GM19239 (cell line): ENCODE measurements at regions not wholly inside any gene's neighbourhood (a gene's known extent, or its start where the extent isn't known, plus 50 kb on each side); places are given as distances from the start of the nearest gene placed in this dataset.

Source experiments
- DNase-seq: peaks from one replicate; pipeline ENCODE4 v3.0.0; 2011; ENCODE audit warnings: low spot score; ENCODE audit not compliant: insufficient read length
- FAIRE-seq: peaks from 2 replicates; lab custom pipeline; 2011; peaks lifted over from hg19 to GRCh38; lab: Jason Lieb, UNC

DNA sequence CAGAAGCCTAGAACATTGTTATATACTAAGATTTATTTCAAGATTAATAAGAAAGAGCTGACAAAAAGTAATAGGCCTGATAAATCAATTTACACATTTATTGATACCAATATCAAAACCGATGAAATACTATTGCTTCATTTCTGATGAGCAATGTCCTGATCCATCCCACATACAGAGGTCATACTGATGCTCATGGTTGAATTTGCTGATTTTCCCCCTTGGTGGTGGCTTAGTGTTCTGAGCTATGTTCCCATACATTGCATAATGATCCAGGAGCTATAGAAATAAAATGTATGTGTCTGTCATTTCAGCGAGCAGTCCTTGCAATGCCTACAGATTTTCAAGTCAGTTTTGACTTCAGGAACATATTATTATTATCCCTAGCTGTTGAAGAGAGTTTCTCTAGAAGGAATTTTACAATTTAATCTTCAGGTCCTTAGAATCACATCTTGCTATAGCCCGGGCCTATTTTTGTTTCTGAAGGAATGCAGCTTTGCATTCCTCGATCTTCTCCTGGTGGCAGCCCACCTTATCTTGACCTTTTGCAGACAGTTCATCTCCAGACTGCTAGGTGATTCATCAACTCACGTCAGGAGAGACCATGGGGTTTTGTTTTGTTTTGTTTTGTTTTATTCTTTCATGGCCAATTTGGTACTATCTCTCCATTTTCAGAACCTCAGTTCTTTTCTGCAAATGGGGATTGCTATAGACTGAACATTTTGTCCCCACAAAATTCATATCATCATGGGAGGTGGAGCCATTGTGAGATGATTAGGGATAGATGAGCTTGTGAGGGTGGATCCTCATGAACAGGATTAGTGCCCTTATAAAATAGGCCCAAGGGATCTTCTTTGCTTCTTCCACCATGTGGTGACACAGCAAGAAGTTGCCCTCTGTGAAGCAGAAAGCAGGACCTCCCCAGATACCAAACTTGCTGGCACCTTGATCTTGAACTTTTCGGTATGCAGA, 465.6 kb upstream of the IGFBP3 start:
- FAIRE-seq, result no peak
- DNase-seq, result no peak

DNA sequence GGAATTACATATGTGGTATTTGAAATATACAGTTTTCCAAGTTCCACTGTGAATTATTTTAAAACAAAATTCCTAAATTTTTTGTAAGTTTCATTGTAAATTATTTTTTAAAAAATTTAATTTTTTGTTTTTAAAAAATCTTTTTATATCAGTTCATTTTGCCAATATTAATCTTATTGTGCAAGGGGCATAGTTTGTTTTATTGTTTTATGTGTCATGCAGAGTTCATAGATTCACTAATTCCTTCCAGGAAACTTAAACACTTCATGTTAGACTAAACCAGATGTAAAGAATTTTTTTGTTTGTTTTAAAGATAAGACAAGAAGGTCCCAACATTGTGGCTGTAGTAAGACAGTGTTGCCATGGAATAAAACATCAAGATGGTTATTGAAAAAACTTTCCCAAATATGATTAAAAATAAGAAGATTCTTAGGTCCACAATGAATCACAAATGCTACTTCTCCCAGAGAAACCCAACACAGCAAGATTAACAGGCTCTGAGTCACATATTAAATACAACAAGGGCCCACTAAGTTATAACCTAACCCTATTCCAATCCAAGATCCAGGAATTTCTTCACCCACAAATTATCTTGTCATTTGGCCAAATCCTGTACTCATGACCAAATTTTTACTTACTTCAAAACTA, 464.7 kb upstream of the IGFBP3 start:
- no peak for FAIRE-seq
- DNase-seq, result no peak

DNA sequence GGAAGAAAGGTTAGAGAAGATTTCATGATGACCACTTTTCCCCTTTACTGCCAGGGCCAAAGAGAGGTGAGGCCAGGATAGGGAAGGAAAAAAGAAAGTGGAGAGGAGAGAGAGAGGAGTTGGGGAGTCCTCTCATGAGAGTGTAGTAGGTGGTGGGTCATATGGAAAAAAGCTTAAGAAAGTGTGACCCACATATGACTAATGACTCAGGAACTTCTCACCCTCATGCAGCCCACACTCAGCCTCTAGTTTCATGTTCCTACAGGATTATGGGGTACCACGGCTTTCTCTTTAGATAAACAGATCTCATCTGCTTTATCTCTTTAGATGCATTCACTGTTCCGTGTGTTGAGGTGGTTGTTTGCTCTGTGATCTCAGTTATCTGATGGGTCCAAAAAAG, 462.5 kb upstream of the IGFBP3 start:
- no peak for DNase-seq

DNA sequence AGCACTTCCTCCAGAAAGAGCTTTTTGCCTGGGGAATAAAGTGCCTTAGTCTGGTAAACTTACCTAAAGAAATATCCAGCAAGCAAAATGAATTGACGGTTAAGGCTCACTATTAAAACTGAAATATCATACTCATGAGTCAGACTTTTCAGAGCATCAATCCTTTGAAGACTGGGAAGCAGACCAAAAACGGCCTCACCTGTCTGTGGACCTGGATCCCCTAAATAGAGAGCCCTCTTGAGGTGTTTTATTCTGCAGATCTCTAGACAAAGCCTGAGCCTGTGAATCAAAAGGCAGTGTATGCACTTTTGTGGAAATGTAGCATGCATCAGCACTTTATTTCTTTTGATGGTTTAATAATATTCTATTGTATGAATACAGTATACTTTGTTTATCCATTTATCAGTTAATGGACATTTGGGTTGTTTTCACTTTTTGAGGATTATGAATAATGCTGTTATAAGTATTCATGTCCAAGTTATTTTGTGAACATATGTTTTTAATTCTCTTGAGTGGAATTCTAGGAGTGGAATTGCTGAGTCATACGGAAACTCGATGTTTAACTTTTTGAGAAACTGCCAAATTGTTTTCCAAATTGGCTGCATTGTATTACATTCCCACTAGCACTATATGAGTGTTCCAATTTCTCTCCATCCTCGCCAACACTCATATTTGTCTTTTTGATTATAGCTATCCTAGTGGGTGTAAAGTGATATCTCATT, 449.0 kb upstream of the IGFBP3 start:
- FAIRE-seq (no peak), DNase-seq (no peak)

More for the DNA sequence above, 462.5 kb upstream of the IGFBP3 start:
- no peak for FAIRE-seq

DNA sequence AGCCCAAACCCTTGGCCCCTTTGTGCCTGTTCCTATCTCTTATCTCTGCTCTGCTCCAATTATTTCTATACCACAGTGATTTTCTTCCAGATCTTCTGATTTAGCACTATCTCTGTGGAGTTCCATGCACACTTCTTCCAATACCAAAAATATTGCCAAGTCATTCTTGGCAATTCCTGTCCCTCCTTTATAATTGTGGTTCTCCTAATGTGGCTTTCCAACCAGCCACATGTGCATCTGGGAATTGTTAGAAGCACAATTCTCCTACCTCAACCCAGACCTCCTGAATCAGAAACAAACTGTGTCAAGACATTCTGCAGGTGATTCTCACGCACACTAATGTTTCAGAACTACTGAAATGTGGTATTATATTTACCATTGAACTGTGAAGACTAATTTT, 447.8 kb upstream of the IGFBP3 start:
- FAIRE-seq, result no peak

DNA sequence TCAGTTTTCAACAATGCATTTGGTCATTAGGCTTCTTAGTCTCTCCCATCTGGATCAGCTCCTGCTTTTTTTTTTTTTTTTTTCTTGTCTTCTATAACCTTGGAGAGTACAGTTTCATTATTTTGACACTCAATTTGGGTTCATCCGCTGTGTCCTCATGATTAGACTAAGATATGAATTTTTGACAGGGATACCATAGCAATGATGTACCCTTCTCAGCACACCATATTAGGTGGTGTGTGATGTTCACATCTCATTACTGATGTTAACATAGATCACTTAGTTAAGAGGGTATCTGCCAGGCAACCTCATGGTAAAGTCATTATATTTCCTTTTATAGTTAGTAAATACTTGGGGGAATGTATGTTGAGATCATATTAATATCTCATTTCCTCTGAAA, 445.5 kb upstream of the IGFBP3 start:
- no peak for FAIRE-seq
- DNase-seq, result no peak

More for the DNA sequence above, 447.8 kb upstream of the IGFBP3 start:
- DNase-seq, result no peak

DNA sequence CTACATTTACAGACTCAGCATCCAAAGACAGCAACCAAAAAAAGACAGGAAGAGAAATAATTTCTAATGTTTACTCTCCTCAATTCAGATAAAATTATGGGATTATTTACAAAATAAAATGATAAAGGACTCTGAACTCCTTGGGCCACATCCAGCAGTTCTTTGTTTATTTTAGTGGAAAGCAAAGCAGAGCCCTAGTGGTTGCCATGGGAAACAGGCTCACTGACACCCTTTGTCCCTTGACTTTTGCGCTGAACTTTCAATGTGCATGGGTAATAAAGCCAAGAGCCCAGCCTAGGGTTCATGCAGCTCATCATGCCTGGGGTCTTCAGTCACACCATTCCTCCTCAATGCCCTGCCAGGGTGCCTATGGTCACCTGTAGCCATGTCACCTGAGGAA, 442.6 kb upstream of the IGFBP3 start:
- FAIRE-seq (no peak), DNase-seq (no peak)

DNA sequence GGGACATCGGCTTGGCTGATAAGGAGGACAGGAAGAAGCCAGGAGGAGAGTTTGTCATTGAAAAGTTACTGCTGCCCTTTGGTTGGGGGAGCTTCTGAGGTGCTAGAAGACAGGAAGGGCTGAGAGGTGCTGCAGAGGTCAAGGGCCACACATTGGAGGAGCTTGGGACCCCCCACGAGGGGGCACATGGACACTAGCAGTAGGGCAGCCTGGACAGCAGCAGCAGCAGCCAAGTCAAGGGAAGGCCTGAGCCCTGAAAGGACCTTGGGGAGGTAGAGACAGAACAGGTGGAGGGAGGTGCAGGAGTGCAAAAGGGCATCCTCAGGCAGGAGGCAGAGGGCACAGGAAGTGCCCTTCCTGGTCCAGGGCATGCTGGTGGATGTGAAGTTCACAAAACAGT, 439.7 kb upstream of the IGFBP3 start:
- DNase-seq (no peak), FAIRE-seq (no peak)

DNA sequence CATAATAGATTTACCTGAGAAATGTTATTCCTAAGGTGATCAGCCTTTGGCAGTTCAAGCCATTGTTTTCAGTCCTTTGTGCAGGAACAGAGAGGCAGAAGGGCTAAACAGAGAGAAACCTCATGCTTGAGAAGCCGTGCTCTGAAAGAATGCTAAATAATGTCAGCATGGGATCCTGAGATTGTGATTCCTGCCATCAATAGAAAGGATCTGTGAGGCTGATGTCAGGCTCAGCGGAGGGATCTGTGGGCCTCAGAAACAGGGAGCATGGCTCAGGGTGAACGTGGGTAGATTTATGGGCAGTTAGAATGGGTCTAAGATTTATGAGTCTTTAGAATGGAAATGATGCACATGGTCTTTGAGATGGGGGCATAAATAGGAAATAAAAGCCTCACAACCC, 439.2 kb upstream of the IGFBP3 start:
- no peak for FAIRE-seq

DNA sequence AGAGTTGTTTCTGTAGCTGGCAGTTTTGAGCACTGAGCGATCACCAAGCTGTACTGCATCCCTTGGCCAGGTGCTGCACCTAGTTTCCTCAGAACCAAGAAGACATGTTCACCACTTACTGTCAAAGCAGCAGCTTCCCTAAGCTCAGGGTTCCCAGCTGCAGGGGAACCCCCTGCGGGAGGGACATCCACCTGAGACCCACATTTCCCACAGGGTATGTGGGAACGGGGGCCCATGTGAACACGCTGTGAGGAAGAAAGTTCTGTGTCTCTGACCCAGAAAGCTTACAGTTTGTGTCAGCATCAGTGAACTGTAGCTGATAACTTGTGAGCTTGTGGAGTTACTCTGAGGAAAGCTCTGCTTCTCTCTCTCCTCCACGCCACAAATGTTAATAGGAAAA, 436.8 kb upstream of the IGFBP3 start:
- no peak for FAIRE-seq
- DNase-seq, result no peak

More for the DNA sequence above, 439.2 kb upstream of the IGFBP3 start:
- DNase-seq, result no peak

DNA sequence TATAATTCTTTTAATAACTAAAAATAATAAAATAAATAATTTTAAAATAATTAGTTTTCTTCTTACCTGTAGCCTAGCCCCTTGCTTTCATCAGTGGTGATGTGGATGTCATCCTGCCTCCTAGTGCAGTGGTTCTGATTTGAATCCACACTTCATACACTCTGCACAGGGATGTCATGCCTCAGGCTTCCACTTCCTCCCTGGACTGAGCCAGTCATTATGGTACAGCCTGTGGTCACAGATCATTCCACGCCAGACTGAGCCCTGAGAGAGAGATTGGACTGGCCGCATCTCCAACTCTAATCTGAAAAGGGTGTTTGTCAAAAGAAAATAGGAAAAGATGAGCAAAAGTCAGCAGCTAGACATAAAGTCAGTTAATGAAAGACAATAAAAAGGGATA, 436.2 kb upstream of the IGFBP3 start:
- no peak for FAIRE-seq
- no peak for DNase-seq

DNA sequence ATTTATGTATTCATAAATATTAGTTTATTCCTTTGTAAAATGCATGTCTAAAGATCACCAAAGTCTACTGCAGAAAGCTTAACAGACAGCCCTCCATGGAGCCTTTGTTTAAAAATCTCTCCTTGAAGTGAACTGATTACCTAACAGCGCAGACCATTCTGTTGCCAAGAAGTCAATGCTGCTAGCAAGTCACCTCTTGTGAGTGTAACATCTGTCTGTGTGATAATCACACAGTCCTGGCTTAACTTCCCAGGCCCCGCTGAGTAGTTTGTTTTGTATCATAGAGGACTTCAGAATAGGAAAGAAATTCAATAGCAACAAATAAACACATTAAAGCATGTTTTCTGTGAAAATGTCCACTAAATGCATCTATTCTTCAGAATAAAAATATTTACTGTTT, 435.3 kb upstream of the IGFBP3 start:
- FAIRE-seq (no peak), DNase-seq (no peak)

DNA sequence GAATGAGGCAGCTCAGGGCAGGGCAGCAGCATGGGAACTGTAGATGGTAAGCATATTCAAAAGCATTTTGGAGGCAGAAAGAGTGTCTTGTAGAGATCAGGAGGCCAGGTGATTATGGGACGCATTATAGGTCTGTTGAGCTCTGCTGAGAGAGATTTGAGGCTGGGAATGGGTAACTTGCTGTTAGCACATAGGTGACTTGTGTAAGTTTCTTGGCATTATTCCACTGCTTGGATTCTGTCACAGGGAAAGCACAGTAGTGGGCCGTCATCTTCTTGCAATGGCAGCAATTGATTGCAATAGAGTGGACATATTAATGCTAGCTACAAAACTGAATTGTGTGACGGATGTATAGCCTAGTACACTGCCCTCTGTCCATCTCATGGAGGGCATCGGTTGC, 434.3 kb upstream of the IGFBP3 start:
- no peak for DNase-seq

DNA sequence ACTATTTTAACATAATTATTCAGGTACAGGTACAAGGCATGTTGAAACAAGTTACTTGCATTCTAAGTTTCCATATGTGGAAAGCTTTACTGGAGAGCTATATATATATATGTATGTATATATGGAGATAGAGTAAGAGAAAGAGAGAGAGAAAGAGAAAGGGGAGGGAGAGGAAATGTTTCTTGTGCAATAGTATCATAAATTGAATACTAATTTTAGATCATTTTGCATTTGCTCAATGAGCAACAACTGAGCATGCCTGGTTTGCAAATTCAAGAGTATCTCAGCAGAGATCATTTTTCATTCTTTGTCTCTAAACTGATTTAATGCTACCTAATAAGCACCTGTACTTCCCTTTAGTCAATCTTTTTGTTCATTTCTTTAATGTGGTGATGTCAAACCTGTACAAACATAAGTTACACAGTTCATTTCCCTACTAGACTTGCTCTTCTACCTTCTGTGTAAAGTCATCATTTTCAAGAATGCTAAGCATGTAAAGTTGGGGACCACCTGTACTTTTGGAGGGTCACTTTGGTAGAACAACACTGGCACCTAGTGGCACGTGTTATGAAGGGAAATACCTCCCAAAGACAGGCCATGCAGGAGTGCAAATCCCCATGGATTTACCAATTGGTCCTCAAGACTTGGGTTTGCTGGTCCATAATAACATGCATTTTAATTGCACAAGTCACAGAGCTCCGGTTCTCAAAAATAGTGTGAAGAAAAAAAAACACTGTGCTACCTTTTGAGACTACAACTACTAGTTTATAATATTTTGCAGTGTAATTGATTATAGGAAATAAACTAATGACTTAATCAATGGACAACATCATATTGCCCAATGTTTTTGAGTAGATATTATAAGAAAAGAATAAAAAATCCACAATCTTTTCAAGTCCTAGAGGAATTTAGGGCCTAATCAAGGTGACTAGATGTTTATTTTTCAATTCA, 431.2 kb upstream of the IGFBP3 start:
- DNase-seq, result no peak
- FAIRE-seq, result no peak

More for the DNA sequence above, 434.3 kb upstream of the IGFBP3 start:
- no peak for FAIRE-seq

DNA sequence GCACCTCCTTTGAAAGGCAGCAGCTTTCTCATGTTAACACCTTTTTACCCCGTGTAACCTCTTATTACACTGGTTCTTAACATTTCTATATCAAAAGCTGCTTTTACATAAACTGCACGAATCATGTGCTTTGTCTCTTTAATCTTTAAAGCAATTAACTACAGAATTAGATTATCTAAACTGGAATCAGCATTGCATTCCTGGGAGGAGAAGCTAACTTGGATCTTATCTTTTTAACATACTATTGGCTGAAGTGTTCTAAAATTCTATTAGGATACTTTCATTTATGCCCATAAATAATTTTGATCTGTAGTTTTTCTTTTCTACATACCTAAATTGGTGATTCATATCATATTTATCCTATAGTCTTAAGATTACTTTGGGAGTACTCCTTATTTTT, 428.4 kb upstream of the IGFBP3 start:
- no peak for DNase-seq
- FAIRE-seq, result no peak

DNA sequence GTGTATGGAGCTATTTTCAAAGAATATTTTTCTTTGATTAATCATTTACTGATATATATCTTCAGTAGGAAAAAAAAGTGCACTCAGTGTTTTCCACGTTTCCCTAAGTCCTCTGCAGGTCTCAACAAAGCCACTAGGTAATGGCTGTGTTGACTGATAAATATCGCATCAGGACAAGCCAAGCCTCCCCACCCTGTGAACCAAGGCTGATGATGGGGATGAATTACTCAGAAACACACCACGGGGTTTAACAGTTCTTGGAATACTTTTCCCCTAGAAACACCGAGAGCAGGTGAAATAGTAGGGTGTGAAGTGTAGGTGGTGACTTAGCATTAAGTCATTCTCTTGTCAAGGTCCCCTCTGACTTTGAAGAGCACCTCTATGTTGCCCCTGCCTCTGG, 423.5 kb upstream of the IGFBP3 start:
- DNase-seq (no peak), FAIRE-seq (no peak)

DNA sequence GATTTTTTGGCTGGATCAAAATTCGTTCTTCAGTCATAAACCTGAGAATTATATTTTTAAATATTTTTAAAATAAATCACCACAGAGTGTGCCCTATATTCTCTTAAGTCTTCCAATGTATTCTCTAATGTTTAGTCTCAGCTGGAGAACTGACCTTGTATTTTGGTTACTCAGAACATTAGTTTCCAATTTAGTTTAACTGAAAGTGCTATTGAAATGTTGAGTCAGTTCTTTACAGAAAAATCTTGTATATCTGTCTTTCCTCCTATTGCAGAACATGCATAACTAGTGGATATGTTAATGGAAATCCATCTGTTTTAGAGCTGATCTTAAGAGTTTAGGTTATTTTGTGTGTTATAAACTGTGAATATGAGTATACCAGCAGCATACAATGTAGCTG, 422.7 kb upstream of the IGFBP3 start:
- FAIRE-seq (no peak), DNase-seq (no peak)

DNA sequence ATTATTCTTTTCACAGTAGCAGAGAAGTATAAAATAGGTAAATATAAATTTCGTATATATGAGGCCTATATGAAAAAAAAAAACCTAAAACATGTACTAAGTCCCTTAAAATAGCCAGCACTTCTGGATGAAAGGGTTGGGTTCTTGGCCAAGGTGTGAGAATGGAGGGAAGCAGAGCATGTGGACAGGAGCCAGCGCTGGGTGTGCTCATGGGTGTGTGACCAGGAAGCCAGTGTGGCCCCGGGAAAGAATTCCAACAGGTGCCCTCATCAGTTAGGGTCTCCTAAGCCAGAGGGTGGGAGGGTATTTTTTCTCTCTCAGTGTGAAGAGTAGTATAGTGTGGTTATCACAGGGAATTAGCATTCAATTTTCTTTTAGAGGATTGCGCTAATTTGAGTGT, 401.9 kb upstream of the IGFBP3 start:
- DNase-seq (no peak), FAIRE-seq (no peak)

DNA sequence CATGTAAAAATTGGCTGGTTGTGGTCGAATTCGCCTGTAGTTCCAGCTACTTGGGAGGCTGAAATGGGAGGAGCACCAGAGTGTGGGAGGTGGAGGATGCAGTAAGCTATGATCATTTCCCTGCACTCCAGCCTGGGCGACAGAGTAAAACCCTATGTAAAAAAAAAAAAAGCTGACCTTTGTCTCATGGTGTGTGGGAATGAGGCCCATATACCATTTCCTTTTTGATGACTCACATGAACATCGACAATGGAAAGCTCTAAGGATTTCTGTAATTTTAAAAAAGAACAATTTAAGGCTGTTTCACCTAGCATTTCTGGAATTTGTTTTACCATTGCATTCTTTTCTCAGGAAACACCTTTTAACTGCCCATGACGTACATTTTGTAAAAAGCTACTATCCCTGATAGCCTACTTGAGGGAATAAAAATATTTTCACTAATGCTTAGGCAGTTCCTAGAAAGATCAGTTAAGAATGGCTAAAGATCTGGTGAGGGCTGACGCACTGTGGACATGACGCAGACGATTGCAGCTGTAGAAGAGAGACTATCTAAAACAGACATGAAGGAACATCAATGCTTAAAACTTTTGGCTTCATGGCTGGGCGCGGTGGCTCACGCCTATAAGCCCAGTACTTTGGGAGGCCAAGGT, 400.6 kb upstream of the IGFBP3 start:
- no peak for FAIRE-seq
- DNase-seq, result no peak
